ENCODE measurements at regions not wholly inside any gene's neighbourhood (a gene's known extent, or its start where the extent isn't known, plus 50 kb on each side); places are given as distances from the start of the nearest gene placed in this dataset.

GRCh38 chr2:14304326-14304725, 328.2 kb upstream of the LRATD1 start:
- TF ChIP-seq CTCF (IDR thresholded peaks at IDR 0.05): no peak
- TF ChIP-seq EZH2 (IDR thresholded peaks at IDR 0.05; ENCODE audit: borderline replicate concordance, insufficient read depth, low read depth, low read length, poor library complexity, severe bottlenecking): no peak

All from B cell (primary cell).